HG03354 (cell line): ENCODE measurements at regions not wholly inside any gene's neighbourhood (a gene's known extent, or its start where the extent isn't known, plus 50 kb on each side); places are given as distances from the start of the nearest gene placed in this dataset.

Source experiments
- ATAC-seq: cut with Tn5 transposase; IDR thresholded peaks from one replicate; pipeline ENCODE4 v1.9.1; 2021; ENCODE audit warnings: mild to moderate bottlenecking; ENCODE audit not compliant: unreplicated experiment, poor library complexity, severe bottlenecking

DNA sequence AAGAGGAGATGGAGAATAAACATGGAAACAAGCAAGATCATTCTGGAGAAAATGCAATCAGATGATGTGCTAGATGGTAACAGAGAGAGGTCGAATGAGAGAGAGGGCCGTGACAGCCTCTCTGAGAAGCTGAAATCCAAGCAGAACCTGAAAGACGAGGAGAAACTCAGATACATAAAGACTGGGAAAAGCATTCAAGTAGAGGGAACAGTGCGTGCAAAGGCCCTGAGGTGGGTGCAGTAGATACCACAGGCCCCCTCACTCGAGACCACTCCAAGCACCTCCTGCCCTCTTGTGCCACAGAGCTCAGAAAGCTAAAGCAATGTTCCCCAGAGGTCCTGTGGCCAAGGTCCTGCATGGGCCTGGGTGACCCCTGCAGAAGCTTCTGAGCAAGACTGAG is 54.8 kb upstream of the DLK1 start:
- ATAC-seq: no peak

DNA sequence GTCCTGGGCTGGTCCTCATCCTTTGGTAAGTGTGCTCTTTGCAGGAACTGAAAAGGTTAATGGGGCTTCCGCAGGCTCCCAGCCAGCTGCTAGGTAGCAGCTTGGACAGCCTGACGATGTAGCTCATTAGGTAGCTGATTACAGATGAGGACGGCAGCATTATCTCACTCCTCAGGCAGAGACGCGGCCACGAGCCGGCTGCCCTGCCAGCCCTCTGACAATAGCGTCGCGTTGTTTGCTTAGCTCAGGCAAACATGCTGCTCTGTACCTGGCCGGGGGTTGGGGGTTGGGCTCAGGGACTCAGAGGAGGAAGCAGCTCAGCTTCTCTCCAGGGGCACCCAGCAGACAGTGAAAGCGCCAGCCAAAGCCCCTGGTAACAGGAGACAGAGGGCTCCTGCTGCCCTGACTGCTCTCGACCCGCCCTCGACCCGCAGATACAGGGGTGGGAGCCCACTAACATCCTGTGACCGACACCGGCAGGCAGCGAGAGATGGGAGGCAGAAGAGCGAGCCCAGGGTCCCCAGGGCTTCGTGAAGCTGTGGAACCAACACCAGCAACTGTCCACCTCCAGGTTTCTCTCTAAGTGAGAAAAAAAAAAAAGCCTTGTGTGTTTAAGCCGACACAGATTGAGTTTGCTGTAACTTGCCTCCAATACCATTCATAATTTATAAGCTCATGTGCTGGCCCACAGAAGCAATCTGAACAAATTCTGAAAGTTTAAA is 53.4 kb upstream of the DLK1 start:
- no peak for ATAC-seq

DNA sequence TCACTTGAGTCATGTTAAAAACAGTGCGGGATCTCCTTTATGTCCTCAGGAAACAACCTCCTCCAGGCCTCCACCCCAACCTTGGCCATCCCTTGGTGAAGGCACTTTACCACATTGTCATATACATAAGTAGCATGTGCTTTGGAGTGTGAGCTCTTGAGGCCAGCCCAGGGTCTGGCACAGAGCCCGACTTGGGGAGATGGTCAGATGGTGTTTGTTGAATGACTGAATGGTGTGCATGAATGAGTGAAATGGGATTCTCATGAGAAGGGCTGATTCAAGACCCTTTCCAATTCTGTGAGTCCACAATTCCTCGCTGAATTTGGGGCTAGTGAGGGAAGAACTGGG is 52.9 kb upstream of the DLK1 start:
- ATAC-seq: no peak

DNA sequence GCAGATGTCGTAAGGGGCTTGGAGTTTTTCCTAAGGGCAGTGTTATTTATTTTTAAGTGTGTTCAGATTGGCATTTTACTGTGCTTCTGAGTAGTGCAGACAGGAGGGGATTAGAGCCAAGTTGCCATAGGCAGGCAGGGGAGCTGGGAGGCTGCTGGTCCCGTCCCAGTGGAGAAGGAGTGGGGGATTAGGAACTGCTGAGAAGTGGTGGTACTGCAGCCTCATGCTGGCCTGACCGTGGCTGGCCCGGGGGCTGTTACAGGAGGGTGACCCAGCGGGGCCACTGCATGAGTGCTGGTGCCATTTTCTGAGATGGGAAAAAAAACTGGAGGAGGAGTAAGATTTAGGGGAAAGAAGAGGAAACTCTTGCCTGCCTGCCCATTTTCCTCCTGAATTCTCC is 52.3 kb upstream of the DLK1 start:
- ATAC-seq: no peak

DNA sequence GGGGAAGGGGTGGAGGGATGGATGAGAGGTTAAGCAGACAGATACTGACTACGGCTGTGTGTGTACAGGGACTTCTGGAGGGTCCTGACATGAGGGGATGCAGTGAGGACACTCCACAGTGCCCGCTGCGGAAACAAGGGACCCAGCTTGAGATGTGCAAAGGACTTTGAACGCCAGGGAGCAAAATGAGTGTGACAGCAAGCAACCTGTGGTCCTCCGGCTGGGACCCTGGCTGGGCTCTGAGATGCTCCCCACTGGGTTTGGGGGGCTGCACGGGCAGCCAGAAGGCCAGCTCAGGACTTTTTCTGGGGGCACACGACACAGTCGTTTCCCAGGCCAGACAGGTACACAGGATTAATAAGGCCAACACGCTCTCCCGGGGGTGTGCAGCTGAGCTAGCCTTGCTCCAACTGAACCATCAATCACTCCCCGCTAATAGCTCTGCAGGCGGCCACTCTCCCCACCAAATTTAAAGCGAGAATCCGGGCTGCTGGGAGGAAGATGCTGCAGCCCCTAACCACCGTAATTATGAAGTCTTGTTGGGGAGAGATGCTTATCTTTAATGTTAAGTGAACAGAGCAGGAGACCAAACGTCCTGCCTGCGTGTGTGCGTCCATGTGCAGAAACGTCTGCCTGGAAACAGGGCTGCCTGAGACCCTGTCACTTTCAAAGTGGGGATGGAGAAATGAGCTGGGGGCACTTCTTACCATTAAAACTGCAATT is 51.6 kb upstream of the DLK1 start:
- no peak for ATAC-seq

DNA sequence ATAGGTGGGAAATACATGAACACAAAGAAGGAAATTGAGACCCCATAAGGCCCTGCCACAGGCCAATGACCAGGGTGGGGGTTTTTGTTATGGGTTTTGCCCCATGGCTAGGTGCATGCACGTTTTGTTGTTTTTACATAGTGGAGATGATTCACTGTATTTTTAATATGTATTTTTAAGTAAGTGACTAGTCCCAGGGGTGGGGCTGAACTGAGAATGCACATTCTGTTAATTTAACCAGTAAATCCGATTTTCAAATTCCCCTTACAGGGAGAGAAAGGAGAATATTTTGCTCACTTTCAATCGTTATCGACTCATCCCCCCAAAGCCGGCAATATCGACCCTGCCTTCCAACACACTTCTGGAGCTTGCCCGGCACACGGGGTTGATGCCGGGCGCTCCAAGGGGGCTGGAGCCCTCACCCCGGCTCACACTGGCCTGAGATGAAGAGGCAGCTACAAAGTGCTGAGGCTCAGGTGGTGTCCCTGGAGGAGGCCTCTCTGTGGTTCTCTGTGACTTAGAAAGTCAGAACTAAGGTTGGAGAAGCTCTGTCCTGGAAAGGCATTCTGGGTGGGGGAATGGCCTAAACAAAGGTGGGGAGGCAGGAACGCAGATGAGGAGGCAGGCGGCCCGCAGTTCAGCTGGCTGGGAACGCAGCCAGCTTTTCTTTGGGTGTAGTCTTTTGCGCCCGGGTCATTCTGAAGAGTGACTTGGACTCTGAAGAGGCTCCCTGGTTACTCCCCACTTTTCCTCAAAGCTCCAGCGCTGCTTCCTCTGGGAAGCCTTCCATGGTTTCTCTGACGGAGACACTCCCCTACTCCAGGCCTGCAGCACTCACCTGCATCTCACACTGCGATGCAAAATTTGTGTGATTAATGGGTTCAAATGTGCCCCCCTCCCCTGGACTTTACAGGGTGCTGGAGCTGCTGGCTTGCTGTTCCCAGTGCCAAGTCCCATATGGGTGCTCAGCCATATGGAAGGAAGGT is 50.7 kb upstream of the DLK1 start:
- no peak for ATAC-seq
